GM21717 (cell line): ENCODE measurements at regions not wholly inside any gene's neighbourhood (a gene's known extent, or its start where the extent isn't known, plus 50 kb on each side); places are given as distances from the start of the nearest gene placed in this dataset.
"Not testable (repeated sequence)": the region's sequence is repeated elsewhere in the genome, so short reads cannot be mapped to it uniquely, and the experiment has no call there.

ENCODE experiments used
- ATAC-seq: cut with Tn5 transposase; IDR thresholded peaks from one replicate; pipeline ENCODE4 v1.9.1; 2021; ENCODE audit warnings: mild to moderate bottlenecking, moderate library complexity; ENCODE audit not compliant: unreplicated experiment

GRCh38 chr20:53857723-53858236 is 212.6 kb downstream of the BCAS1 start:
- no peak for ATAC-seq

GRCh38 chr20:53856300-53857295 is 213.8 kb downstream of the BCAS1 start:
- ATAC-seq: no peak

GRCh38 chr20:53855733-53856132 is 214.7 kb downstream of the BCAS1 start:
- ATAC-seq: no peak

GRCh38 chr20:53854609-53854926 is 215.8 kb downstream of the BCAS1 start:
- ATAC-seq: not testable (repeated sequence)

- ATAC-seq: no peak
Observed at GRCh38 chr20:53853111-53853713, 217.2 kb downstream of the BCAS1 start.

GRCh38 chr20:53852691-53853090 is 217.7 kb downstream of the BCAS1 start:
- ATAC-seq: no peak

GRCh38 chr20:53852014-53852413 is 218.4 kb downstream of the BCAS1 start:
- no peak for ATAC-seq

- no peak for ATAC-seq
Observed at GRCh38 chr20:53850319-53850718, 220.1 kb downstream of the BCAS1 start.

- no peak for ATAC-seq
Observed at GRCh38 chr20:53849471-53850059, 220.8 kb downstream of the BCAS1 start.

- no peak for ATAC-seq
Observed at GRCh38 chr20:53848304-53848703, 222.1 kb downstream of the BCAS1 start.

- ATAC-seq: no peak
Observed at GRCh38 chr20:53847837-53848170, 222.6 kb downstream of the BCAS1 start.

- no peak for ATAC-seq
Observed at GRCh38 chr20:53847139-53847836, 223.1 kb downstream of the BCAS1 start.

GRCh38 chr20:53846640-53847039 is 223.8 kb downstream of the BCAS1 start:
- no peak for ATAC-seq

- ATAC-seq: no peak
Observed at GRCh38 chr20:53845980-53846379, 224.4 kb downstream of the BCAS1 start.

- no peak for ATAC-seq
Observed at GRCh38 chr20:53844259-53844658, 226.1 kb downstream of the BCAS1 start.

- ATAC-seq: no peak
Observed at GRCh38 chr20:53843645-53844044, 226.7 kb downstream of the BCAS1 start.

- ATAC-seq: no peak
Observed at GRCh38 chr20:53842301-53843099, 227.9 kb downstream of the BCAS1 start.

- no peak for ATAC-seq
Observed at GRCh38 chr20:53841741-53842140, 228.7 kb downstream of the BCAS1 start.

GRCh38 chr20:53840532-53840931 is 229.9 kb downstream of the BCAS1 start:
- ATAC-seq: no peak

- ATAC-seq: no peak
Observed at GRCh38 chr20:53839423-53840176, 230.8 kb downstream of the BCAS1 start.
